ENCODE measurements at regions not wholly inside any gene's neighbourhood (a gene's known extent, or its start where the extent isn't known, plus 50 kb on each side); places are given as distances from the start of the nearest gene placed in this dataset.

- no peaks in the 10 kb centered on the region for H3K9me3 ChIP-seq
- no peaks in the 10 kb centered on the region for H3K36me3 ChIP-seq
- no peaks in the 10 kb centered on the region for H3K27me3 ChIP-seq
- TF ChIP-seq CTCF (IDR thresholded peaks at IDR 0.05) (no peak), POLR2A (IDR thresholded peaks at IDR 0.05) (no peak)
- H3K4me3 ChIP-seq = no peak overlapping the region
- no peaks in the 10 kb centered on the region for H3K4me1 ChIP-seq
- peak overlapping the region in 1 of 4 donors; percentile 25 for H3K27ac ChIP-seq
- DNase-seq = no peak
Measured at GRCh38 chr16:64391063-64391600, 730.7 kb downstream of the CDH11 start.

GRCh38 chr16:64390102-64390501 lies 731.8 kb downstream of the CDH11 start:
- no peaks in the 10 kb centered on the region for H3K36me3 ChIP-seq
- no peak for DNase-seq
- H3K27ac ChIP-seq = no peak overlapping the region
- H3K27me3 ChIP-seq = no peaks in the 10 kb centered on the region
- no peaks in the 10 kb centered on the region for H3K9me3 ChIP-seq
- no peak for TF ChIP-seq POLR2A (IDR thresholded peaks at IDR 0.05)
- TF ChIP-seq CTCF (IDR thresholded peaks at IDR 0.05) = no peak
- H3K4me1 ChIP-seq = no peaks in the 10 kb centered on the region
- no peak overlapping the region for H3K4me3 ChIP-seq

GRCh38 chr16:64384636-64385035 lies 737.2 kb downstream of the CDH11 start:
- Histone ChIP-seq H3K27me3 (no peaks in the 10 kb centered on the region), H3K9me3 (peaks cover 0 to 5% (median 0%) of the 10 kb centered on the region in 4 donors), H3K36me3 (no peaks in the 10 kb centered on the region), H3K4me3 (no peak overlapping the region), H3K27ac (no peak overlapping the region), H3K4me1 (no peaks in the 10 kb centered on the region)
- no peak for TF ChIP-seq CTCF (IDR thresholded peaks at IDR 0.05)
- TF ChIP-seq POLR2A (IDR thresholded peaks at IDR 0.05) = no peak
- no peak for DNase-seq

GRCh38 chr16:64381979-64382378 lies 739.9 kb downstream of the CDH11 start:
- no peak for TF ChIP-seq CTCF (IDR thresholded peaks at IDR 0.05)
- no peak for TF ChIP-seq POLR2A (IDR thresholded peaks at IDR 0.05)
- H3K27ac ChIP-seq = no peak overlapping the region
- no peak overlapping the region for H3K4me3 ChIP-seq
- peaks cover 0 to 5% (median 0%) of the 10 kb centered on the region in 4 donors for H3K9me3 ChIP-seq
- no peaks in the 10 kb centered on the region for H3K4me1 ChIP-seq
- no peak for DNase-seq
- no peaks in the 10 kb centered on the region for H3K36me3 ChIP-seq
- H3K27me3 ChIP-seq = no peaks in the 10 kb centered on the region

GRCh38 chr16:64380751-64381150 lies 741.1 kb downstream of the CDH11 start:
- H3K27me3 ChIP-seq = no peaks in the 10 kb centered on the region
- no peak for TF ChIP-seq POLR2A (IDR thresholded peaks at IDR 0.05)
- no peak for TF ChIP-seq CTCF (IDR thresholded peaks at IDR 0.05)

More at GRCh38 chr16:64380751-64381150, 741.1 kb downstream of the CDH11 start:
- no peaks in the 10 kb centered on the region for H3K36me3 ChIP-seq
- peaks cover 0 to 5% (median 0%) of the 10 kb centered on the region in 4 donors for H3K9me3 ChIP-seq
- no peak for DNase-seq
- H3K4me1 ChIP-seq = no peaks in the 10 kb centered on the region
- no peak overlapping the region for H3K4me3 ChIP-seq
- H3K27ac ChIP-seq = no peak overlapping the region
